ENCODE measurements at regions not wholly inside any gene's neighbourhood (a gene's known extent, or its start where the extent isn't known, plus 50 kb on each side); places are given as distances from the start of the nearest gene placed in this dataset.

DNA sequence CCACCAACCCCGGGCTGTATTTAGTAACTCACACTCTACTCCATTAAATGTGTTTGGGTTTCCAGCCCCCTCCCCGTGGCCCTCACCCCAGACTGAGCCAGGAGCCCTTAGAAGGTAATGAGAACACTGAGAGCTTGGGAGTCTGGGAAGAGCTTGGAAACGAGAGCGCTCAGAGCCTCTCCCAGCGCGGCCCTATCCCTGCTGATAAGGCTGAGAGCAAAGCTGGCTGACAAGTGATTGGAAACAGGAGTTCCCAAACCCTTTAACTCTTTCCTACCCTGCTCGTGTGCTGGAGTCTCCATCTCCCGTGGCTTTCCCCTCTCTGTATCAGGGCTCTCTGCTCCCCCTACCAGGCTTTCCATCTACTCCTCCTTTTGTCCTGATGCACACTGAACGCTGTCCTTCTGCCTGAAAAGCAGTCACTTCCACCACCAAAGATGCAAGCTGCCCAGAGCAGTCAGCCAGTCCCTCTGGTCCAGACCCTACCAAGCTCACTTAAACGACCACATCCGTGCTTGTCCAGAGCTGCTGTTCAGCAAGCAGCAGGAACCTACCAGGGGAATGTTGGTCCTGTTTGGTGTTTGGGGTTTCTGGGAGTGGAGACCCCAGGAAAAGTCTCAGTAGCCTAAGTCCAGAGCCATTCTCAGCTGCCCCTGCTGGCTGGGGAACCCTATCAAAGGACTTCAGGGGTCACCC, 100.0 kb upstream of the PKDCC start:
- DNase-seq, result no peak

GRCh38 chr2:41948397-41948763, 99.4 kb upstream of the PKDCC start:
- no peak for DNase-seq

DNA sequence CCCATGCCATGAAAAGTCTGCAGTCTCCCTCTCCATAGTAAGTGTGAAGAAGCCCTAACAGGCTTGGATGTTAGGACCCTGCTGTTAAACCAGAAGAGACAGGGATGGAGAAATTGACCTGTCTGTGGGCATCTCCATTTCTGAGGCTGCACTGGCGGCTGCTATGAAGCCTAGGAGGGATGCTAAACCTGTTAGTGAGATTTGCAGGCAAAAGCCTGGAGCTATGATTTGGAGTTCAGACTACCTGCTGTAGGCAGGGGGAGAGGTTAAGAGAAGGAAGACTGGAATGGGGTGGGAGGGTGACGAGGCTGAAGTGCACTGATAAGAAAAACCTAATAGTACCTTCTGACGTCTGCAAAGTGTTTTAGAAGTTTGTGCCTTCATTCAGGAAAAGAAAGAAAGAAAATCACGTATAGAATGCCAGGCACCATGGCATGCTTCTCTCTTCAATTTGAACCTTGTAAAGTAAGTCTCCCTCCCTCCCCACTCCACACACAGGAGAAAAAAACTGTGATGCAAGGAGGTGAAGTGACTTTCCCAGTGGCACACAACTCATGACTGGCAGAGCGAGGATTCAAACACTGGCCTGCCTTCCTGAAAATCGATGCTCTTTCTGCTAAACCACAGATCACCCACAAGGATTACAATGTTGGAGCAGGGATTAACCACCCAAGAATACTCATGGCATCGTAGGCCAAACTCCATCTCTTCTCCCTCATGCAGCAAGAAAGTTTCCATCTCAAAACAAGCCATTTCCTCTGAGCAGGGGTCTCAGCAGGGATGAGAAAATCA, 98.5 kb upstream of the PKDCC start:
- no peak for DNase-seq

DNA sequence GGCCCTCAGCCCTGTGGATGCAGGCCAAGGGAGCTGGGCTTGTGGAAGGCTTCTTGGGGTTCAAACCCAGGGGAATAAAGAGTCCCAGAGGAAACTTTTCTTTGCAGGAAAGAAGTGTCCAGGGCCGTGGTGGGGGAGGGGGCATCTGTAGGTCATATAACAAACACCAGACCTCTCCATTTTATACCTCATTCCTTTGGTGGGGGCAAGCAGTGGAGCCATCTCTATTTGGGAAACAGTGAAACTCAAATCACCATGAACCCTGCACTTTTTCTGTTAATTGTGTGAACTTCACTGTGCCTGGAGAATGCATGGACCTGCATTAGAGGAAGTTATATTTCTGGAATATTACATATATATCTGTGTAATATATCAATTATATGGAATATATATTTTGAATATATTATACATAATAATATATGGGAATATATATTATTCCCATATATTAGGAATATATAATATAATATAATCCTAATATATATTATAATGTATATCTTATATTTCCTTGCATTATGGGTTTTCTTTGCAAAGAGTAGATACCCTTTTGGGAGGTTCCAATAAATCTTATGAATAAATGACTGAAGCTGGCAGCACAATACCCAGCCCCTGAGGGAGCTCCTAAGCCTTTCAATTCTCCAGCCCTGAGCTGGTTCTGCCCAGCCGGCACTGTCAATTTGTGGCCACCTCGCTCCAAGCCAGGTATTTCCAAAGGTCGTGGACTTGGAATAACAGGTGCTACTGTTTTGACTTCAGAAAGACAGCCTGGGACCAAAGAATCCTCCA, 97.7 kb upstream of the PKDCC start:
- DNase-seq, result no peak

GRCh38 chr2:41950666-41950960, 97.2 kb upstream of the PKDCC start:
- DNase-seq, result no peak

DNA sequence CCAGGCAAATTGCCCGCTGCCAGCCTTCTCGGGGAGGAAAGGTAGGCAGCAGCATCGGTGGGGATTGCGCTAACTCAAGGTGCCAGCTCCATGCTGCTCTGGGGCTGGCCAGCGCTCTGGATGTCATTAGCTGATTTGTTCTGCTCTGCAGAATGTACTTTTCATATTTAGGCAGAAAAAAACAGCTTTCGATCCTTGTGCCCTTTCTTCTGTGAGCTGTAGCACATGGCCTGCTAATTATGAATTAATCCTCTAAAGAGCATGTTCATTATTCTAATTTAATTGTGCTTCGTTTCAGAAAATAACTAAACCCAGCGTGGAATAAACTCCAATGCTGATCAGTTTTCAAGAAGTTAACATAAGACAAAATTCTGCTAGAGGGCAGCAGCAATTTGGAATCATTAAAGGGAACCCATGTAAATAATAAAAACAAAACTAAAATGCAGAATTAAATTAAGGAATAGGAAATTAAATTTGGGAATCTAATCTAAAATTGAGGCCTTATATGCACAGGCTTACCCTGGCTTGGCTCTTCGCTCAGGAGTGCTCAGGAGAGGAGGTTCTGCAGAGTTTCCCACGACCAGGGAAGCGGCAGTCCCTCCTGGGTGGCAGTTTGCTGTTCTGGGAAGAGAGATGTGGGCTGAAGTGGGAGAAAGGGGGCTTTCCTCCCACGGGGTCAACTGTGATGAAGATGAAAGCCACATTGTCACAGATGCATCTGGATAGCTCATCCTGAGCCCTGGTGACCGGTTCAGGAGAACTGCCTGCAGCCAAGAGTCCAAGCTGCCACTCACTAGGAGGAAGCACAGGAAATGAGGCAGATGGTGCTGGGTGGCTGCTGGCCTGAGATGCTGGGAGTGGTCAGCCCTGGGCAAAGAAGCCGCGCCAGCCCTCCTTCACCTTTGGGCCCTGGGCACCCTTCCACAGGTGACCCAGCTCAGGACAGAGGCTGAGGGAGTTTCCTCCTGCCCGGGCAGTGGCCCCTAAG, 93.2 kb upstream of the PKDCC start:
- DNase-seq, result no peak

DNA sequence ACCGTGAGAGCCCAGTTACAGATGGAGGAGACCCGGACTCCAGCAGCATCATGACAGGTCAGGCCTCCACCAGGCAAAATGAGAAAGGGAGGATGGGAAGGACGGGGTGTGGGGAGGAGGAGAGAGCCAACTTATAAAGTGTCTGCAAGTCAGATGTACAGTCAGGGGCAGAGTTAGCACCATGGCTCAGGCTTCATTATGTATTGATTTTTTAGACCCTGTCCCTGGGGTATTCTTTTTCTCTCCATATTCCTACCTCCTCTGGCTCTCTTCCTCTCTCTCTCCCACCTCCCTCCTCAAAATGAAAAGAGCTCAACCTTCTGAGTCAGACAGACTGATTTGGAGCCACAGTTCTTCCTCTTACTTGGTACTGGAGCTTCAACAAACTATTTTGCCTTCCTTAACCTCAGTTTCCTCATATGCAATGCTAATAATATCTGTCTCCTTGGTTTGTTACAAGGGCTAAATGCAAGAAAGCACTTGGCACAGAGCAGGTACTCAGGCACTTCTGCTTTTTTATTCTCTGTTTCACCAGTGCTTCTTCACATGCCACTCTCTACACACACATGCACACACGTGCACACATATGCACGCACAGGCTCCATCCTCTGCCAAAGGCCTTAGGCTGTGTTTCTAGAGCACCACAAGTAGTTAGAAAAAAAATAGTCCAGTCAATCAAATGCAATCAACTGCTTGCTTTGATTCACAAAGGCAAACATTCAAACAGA, 92.3 kb upstream of the PKDCC start:
- no peak for DNase-seq

DNA sequence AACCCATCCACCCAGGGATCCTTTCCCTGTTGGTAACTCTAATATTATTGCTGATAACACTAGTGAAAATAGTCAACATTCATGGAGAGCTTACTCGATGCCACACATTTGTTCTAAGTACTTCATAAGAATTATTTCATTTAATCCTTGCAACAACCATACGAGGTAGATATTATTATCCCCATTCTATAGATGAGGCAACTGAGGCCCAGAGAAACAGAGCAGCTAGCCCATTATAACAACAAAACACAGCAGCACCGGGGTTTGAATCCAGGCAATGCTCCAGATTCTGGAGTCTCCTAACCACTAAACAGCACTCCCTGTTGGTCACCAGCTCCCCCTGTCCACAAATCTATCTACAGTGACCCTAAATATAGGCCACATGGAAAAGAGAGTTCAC, 90.4 kb upstream of the PKDCC start:
- DNase-seq, result no peak

DNA sequence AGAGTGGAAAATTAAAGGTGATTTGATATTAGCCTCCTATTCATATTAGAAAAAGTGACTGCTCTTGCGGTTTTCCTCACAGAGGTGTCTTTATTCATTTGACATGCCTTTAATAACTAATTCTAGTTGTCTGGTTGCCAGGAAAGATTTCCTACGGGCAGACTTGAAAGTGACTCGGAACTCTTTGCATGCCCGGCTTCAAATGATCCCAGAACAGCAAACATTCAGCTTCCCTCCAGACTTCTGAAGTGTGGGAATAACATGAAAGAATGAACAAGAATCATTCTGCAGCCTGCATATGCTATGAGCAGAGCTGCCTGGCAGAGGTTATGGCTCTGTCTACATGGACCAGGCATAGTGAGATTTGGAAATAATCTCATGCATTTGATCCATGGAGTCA, 89.6 kb upstream of the PKDCC start:
- DNase-seq, result no peak

GRCh38 chr2:41958775-41959174, 89.0 kb upstream of the PKDCC start:
- DNase-seq, result no peak

DNA sequence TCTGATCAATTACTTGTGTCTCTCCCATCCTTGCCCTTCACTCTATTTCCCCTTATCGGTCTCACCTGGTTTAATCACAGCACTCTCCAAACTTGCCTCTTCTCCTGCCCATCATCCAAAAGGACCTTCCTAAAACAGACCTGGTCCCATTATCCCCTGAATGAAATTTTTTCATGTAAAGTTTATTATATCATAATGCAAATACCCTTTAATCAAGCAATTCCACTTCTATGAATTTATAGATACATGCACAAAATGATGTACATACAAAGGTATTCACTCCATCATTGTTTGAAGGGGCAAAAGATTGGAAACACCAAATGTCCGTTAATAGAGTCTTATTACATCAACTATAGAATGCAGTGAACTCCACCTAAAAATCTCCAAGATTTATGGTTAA, 88.1 kb upstream of the PKDCC start:
- no peak for DNase-seq

DNA sequence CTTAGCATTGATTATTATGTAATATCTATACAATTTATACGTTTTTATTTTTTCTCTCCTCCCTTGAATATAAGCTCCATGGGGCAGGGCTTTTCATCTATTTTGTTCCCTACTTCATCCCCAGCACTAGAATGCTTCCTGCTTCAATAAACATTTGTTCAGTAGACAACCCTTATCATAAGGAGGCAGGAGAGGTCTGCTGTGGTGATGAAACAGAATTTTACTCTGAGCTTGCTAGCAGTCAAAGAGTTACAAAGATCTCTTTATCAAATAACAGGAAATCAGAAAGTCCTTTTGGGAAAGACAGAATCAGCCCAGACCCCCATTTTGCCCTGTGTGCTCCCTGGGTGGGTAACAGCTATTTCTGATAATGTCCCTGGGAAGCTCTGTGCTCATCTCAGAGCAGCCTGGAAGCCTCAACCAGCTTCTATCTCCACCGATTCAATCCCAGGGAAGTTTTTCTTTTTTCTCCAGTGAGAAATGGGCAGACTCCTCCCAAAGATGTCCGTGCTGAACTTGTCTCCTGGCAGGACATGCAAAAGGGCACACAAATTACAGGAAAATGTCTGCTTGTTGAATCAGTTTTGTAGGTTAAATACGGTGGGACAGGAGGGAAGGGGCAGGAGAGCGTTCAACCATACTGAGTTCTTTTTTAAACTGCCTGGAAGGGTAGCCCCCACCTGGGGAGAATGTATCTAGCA, 84.7 kb upstream of the PKDCC start:
- no peak for DNase-seq

DNA sequence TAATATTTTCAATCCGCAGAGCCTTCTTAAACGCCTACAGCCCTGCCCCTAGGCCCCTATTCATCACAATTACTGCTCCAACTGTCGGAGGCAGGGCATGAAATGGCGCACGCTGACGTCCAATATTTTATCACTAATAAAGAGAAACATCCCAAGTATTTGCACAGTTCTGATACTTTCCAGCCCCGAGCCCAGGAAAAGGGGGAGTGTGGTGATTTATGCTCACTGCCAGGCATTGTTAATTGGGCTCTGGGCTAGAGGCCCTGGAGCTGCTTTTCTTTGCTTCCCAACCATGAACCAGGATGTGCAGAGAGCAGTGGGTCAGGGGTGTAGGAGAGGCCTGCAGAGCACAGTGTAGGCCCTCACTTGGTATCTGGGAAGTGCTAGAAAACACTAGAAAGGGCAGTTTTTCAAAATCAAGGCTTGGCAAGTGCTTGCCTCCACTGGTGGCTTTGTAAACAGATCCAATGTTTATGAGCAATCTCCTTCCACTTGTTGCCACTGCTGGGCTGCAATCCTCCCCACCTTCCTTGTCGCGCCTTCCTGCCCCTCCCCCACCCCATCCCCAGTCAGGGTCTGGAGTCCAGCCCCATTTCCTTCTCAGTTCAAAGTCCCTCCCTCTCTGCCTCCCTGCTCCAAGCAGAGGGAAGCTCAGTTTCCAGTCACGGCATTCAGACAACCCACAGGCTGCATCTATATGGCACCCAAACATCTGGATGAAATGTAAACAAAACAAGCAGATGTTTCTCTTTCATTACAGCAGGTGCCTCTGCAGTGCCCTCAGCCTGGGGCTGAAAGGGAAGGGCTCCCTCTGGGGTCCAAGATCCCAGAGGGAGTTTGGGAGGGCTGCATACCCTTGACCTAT, 83.9 kb upstream of the PKDCC start:
- DNase-seq, result peak; percentile 52

DNA sequence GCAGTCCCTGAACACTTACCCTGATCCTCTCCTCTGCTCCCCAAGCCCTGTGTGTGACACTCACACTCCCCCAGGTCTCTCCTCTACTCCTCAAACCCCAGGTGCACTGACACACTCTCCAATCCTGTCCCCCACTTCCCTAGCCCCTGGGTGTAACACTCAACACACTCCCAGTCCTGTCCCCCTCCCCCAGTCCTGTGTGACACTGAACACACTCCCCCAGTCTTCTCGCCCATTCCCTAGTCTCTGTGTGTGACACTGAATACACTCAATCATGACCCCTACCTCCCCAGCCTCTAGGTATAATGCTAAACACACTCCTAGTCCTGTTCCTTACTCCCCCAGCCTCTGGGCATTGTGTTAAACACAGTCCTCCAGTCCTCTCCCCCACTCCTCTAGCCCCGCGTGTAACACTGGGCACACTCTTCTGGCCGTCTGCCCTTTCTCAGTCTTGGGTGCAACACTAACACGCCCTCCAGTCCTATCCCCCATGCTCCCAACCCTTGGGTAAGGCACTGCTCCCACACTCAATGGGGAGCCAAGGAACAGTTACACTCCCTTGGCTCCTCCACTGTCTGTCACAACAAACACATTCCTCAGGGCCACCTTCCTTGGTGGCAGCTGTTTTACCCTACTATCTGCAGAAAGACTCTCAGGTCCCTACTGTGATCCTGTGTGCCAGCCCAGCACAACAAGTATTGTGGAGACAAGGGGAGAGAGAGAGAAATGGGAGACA, 82.5 kb upstream of the PKDCC start:
- DNase-seq, result no peak

DNA sequence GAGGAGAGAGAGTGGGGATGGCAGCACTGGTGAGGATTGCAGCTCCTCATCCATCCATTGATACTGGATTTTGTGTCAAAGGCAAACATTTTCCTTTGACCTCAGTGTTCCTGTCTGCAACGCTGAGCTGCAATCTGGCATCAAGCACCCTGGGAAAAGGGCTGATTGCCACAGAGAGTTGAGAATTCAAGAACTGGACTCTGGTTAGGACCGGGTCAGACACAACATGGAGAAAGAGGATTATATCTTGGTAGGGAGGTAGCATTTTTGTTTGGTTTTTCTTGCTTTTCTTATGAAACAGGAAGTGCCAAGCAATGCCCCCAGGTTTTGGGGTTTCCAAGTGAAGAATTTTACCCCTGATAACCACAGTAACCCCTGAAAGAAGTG, 81.9 kb upstream of the PKDCC start:
- no peak for DNase-seq

GRCh38 chr2:41966431-41966893, 81.4 kb upstream of the PKDCC start:
- DNase-seq, result peak; percentile 11

- no peak for DNase-seq
Observed at GRCh38 chr2:41966920-41967319, 80.9 kb upstream of the PKDCC start.

DNA sequence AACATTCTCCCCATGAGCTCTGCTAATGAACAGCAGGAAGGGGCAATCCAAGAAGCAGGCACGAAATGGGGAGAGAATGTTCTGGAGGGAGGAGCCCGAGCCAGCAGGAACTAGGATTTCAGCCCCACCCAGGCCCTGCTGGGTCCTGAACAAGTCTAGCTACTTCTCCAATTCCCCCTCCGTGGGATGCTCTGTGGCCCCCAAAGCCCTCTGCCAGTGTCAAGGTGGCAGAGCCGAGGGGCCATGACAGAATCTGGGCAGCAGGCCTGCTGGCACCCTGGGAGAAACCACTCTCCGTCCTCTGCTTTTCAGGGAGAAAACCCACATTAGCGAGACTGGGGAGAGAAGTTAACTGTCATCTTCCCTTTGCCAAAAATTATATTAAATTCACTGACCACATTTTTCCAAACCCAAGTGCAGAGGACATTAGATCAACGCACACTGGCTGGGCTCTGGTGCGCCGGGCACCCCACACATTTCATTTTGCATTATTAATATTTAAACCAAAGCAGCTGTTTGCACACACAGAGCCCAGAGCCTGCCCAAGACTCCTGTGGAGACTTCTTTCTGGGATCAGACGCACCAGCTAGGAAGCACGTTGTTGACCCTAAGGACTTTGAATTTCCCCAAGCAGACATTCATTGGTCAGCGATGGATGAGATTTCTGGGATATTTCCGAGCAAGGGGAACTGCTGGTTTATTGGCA, 80.2 kb upstream of the PKDCC start:
- DNase-seq, result no peak

DNA sequence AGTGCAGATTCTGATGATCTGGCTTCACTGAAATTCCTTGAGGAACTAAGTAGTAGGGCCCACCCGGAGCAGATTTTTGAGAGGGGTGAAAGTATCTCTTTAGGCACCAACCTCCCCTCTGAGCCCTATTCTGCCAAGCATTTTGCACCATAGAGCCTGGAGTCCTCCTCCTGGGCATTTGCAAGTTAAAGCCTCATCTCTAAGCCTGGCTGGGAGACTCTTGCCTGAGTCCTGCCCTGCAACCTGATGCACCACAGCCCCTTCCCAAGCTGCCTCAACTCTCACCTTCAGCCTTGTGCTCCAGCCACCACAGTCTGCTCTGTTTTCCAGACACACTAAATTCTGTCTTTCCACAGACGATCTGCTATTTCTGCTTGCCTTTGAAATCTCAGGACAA, 79.6 kb upstream of the PKDCC start:
- DNase-seq, result no peak

Measured in NCI-H2029 treated with DMSO at 0.1 percent for 48 hours (cell line).